GM10266 (cell line): ENCODE measurements at regions not wholly inside any gene's neighbourhood (a gene's known extent, or its start where the extent isn't known, plus 50 kb on each side); places are given as distances from the start of the nearest gene placed in this dataset.

Source experiments
- DNase-seq: peaks from one replicate; pipeline ENCODE4 v3.0.0; 2012; ENCODE audit errors: extremely low spot score
- TF ChIP-seq, protein P1 (sequence below): IDR thresholded peaks from 2 replicates; pipeline ENCODE4 v1.5.1; 2012; ENCODE audit warnings: mild to moderate bottlenecking, low read depth; ENCODE audit not compliant: control insufficient read depth, insufficient read depth; ENCODE audit errors: missing control alignments

DNA sequence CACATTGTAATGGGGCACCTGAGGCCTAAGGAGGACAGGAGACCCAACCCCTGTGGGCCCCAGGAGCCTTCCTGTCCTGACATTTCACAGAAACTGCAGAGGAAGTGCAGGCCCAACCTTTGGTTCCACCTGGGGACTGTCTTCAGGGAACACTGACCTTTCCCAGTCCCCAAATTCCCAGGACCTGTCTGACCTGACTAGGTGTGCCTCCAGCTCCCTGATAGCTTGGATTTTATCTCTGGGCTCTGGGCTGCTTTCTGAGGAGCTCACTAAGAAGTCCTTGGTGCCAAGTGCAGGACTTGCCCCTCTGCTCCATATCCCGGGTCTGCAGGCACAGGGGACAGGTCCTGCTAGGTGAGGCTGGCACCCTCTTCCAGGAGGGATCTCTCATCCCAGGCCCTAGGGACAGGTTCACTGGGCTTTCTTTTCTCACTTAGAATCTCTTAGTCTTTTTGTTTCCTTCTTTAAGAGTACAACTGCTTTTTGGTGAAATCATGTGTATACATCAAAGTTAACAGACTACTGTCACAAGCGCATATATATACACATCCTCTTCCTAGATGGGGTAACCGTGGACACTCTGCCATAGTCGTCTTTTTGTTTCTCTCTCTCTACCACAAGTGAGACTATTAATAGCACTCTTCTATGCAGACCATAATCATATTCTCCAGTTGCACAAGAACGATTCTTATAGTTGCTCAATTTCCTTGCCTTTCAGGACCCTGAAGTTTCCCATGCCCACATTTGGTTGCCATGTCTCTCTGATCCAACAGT lies 72.0 kb upstream of the IGLL5 start:
- DNase-seq: no peak
- TF ChIP-seq, protein P1, sequence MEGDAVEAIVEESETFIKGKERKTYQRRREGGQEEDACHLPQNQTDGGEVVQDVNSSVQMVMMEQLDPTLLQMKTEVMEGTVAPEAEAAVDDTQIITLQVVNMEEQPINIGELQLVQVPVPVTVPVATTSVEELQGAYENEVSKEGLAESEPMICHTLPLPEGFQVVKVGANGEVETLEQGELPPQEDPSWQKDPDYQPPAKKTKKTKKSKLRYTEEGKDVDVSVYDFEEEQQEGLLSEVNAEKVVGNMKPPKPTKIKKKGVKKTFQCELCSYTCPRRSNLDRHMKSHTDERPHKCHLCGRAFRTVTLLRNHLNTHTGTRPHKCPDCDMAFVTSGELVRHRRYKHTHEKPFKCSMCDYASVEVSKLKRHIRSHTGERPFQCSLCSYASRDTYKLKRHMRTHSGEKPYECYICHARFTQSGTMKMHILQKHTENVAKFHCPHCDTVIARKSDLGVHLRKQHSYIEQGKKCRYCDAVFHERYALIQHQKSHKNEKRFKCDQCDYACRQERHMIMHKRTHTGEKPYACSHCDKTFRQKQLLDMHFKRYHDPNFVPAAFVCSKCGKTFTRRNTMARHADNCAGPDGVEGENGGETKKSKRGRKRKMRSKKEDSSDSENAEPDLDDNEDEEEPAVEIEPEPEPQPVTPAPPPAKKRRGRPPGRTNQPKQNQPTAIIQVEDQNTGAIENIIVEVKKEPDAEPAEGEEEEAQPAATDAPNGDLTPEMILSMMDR: no peak

- TF ChIP-seq, protein P1: no peak
- DNase-seq: no peak
Measured at GRCh38 chr22:22816171-22816514, 71.5 kb upstream of the IGLL5 start.

GRCh38 chr22:22816766-22817410 lies 70.7 kb upstream of the IGLL5 start:
- TF ChIP-seq, protein P1: no peak
- no peak for DNase-seq

- no peak for DNase-seq
- TF ChIP-seq, protein P1: no peak
Measured at GRCh38 chr22:22817468-22818201, 70.0 kb upstream of the IGLL5 start.

- TF ChIP-seq, protein P1: no peak
- no peak for DNase-seq
Measured at GRCh38 chr22:22818202-22818538, 69.4 kb upstream of the IGLL5 start.

DNA sequence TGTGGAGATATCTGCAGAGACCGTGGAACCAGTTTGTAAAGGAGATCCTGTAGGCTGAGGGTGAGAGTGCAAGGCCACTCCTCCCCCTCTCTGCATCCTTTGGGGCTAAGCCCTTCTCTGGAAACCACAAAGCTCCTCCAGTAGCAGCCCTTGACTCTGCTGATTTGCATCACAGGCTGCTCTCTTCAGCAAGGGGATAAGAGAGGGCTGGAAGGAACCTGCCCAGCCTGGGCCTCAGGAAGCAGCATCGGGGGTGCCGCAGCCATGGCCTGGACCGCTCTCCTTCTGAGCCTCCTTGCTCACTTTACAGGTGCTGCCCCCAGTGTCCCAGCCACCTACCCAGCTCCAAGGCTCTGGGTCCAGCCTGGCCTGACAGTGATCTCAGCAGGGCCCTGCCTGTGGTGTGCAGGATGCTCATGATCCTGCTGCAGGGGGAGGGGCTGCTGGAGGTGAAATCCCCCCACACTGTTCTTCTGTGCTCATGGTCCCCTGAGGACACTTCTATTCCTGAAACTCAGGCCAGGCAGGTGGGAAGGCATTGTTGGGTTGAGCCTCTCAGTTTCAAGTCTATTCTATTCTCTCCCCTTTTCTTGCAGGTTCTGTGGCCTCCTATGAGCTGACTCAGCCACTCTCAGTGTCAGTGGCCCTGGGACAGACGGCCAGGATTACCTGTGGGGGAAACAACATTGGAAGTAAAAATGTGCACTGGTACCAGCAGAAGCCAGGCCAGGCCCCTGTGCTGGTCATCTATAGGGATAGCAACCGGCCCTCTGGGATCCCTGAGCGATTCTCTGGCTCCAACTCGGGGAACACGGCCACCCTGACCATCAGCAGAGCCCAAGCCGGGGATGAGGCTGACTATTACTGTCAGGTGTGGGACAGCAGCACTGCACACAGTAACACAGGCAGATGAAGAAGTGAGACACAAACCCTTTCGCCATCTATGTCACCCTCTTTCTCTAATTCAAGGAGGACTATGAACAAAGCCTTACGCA lies 68.5 kb upstream of the IGLL5 start:
- DNase-seq: peak; percentile 19
- TF ChIP-seq, protein P1: no peak
